ENCODE measurements at regions not wholly inside any gene's neighbourhood (a gene's known extent, or its start where the extent isn't known, plus 50 kb on each side); places are given as distances from the start of the nearest gene placed in this dataset.
"Not testable (repeated sequence)": the region's sequence is repeated elsewhere in the genome, so short reads cannot be mapped to it uniquely, and the experiment has no call there.

DNA sequence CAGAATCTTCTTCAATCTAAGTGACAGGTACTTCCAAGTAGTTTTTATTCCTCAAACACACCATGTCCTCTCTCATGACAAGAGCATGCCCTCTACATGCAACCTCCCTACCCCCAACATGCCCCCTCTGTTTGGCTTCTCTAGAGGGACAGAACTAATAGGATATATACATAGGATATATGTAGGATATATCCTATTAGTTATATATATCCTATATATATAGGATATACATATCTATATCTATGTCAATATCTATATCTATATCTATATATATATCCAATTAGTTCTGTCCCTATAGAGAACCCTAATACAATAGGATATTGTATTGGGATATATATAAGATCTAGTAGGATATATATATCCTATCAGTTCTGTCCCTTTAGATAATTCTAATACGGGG lies 701.9 kb upstream of the MIR17HG start:
- Histone ChIP-seq H3K9me2 (replicated peaks; ENCODE audit: insufficient read depth) (no peaks in the 10 kb centered on the region), H3K4me2 (no peak overlapping the region), H2AFZ (no peak overlapping the region), H4K20me1 (ENCODE audit: insufficient read depth, poor library complexity, severe bottlenecking) (no peaks in the 10 kb centered on the region), H3K36me3 (replicated peaks; ENCODE audit: insufficient read depth, low read depth) (no peaks in the 10 kb centered on the region), H3K79me2 (no peaks in the 10 kb centered on the region), H3K9me3 (ENCODE audit: low read depth) (no peaks in the 10 kb centered on the region), H3K27ac (no peak overlapping the region), H3K4me3 (no peak overlapping the region), H3K27me3 (no peaks in the 10 kb centered on the region), H3K4me1 (ENCODE audit: insufficient read depth) (no peaks in the 10 kb centered on the region)
- 94% methylated on average over 1 of the region's 1 CpG for WGBS (ENCODE audit: low lambda C conversion rate, missing lambda C conversion rate)
- TF ChIP-seq, protein P1, sequence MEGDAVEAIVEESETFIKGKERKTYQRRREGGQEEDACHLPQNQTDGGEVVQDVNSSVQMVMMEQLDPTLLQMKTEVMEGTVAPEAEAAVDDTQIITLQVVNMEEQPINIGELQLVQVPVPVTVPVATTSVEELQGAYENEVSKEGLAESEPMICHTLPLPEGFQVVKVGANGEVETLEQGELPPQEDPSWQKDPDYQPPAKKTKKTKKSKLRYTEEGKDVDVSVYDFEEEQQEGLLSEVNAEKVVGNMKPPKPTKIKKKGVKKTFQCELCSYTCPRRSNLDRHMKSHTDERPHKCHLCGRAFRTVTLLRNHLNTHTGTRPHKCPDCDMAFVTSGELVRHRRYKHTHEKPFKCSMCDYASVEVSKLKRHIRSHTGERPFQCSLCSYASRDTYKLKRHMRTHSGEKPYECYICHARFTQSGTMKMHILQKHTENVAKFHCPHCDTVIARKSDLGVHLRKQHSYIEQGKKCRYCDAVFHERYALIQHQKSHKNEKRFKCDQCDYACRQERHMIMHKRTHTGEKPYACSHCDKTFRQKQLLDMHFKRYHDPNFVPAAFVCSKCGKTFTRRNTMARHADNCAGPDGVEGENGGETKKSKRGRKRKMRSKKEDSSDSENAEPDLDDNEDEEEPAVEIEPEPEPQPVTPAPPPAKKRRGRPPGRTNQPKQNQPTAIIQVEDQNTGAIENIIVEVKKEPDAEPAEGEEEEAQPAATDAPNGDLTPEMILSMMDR (IDR thresholded peaks at IDR 0.05; ENCODE audit: poor library complexity): no peak
- TF ChIP-seq EZH2phosphoT487 (IDR thresholded peaks at IDR 0.05; ENCODE audit: low read depth, severe bottlenecking, unreplicated experiment): no peak
- DNase-seq (ENCODE audit: low spot score): no peak

DNA sequence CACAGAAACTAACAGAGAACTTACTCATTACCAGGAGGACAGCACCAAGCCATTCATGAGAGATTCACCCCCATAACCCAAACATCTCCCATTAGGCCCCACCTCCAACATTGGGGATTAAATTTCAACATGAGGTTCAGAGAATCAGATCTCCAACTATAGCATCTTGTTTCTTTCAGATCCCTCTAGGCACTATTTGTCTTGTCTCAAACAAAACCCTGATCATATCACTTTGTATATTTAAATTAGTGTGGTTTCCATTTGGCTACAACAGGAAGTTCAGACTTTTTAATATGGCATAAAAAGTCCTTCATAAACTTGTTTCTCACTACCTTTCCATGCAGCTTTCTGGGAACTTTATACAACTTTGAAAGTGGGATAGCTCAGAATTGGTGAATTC lies 699.0 kb upstream of the MIR17HG start:
- DNase-seq (ENCODE audit: low spot score): no peak
- Histone ChIP-seq H3K9me2 (replicated peaks; ENCODE audit: insufficient read depth) (no peaks in the 10 kb centered on the region), H2AFZ (no peak overlapping the region), H3K4me3 (no peak overlapping the region), H3K4me1 (ENCODE audit: insufficient read depth) (no peaks in the 10 kb centered on the region), H3K79me2 (no peaks in the 10 kb centered on the region), H3K27me3 (no peaks in the 10 kb centered on the region), H3K9me3 (ENCODE audit: low read depth) (no peaks in the 10 kb centered on the region), H3K27ac (no peak overlapping the region), H3K36me3 (replicated peaks; ENCODE audit: insufficient read depth, low read depth) (no peaks in the 10 kb centered on the region), H3K4me2 (no peak overlapping the region), H4K20me1 (ENCODE audit: insufficient read depth, poor library complexity, severe bottlenecking) (no peaks in the 10 kb centered on the region)
- TF ChIP-seq EZH2 (IDR thresholded peaks at IDR 0.05; ENCODE audit: borderline replicate concordance): no peak
- TF ChIP-seq, protein P1 (IDR thresholded peaks at IDR 0.05; ENCODE audit: poor library complexity): no peak

DNA sequence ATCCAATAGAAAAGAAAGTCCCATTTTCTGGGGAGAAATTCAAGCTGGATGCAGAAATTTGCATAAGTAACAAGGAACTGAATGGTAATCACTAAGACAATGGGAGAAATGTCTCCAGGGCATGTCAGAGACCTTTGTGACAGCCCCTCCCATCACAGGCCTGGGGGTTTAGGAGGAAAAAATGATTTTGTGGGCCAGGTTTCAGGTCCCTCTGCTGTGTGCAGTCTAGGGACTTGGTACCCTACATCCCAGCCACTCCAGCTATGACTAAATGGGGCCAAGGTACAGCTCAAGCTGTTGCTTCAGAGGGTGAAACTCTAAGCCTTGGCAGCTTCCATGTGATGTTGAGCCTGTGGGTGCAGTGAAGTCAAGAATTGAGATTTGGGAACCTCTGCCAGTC lies 695.5 kb upstream of the MIR17HG start:
- no peak overlapping the region for H3K4me2 ChIP-seq
- H3K9me3 ChIP-seq (ENCODE audit: low read depth): no peaks in the 10 kb centered on the region
- H3K9me2 ChIP-seq (replicated peaks; ENCODE audit: insufficient read depth): no peaks in the 10 kb centered on the region
- H3K27ac ChIP-seq: no peak overlapping the region
- H2AFZ ChIP-seq: no peak overlapping the region
- no peaks in the 10 kb centered on the region for H4K20me1 ChIP-seq (ENCODE audit: insufficient read depth, poor library complexity, severe bottlenecking)
- no peaks in the 10 kb centered on the region for H3K27me3 ChIP-seq
- no peak overlapping the region for H3K4me3 ChIP-seq
- TF ChIP-seq EZH2 (IDR thresholded peaks at IDR 0.05; ENCODE audit: borderline replicate concordance) (no peak), EZH2phosphoT487 (IDR thresholded peaks at IDR 0.05; ENCODE audit: low read depth, severe bottlenecking, unreplicated experiment) (no peak)
- TF ChIP-seq, protein P1 (IDR thresholded peaks at IDR 0.05; ENCODE audit: poor library complexity): no peak
- no peak for DNase-seq (ENCODE audit: low spot score)
- no peaks in the 10 kb centered on the region for H3K4me1 ChIP-seq (ENCODE audit: insufficient read depth)
- H3K79me2 ChIP-seq: no peaks in the 10 kb centered on the region
- H3K36me3 ChIP-seq (replicated peaks; ENCODE audit: insufficient read depth, low read depth): no peaks in the 10 kb centered on the region

DNA sequence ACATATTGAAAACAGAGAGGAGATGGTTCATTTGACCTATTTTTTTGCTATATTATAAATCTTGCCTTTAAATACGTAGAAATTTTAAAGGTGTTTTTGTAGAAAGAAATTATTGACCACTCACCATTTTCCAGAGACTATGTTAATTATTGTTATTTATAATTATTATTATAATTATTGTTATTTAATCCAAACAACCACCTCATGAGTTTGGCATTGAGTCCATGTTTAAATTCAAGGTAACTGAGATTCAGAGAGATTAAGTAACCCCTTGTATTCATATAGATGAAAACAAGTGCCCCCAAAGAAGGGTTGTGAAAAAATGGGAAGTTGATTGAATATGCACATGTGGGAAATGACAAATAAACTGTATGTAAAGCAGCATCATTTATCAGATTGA lies 692.5 kb upstream of the MIR17HG start:
- no peaks in the 10 kb centered on the region for H4K20me1 ChIP-seq (ENCODE audit: insufficient read depth, poor library complexity, severe bottlenecking)
- no peaks in the 10 kb centered on the region for H3K4me1 ChIP-seq (ENCODE audit: insufficient read depth)
- no peaks in the 10 kb centered on the region for H3K27me3 ChIP-seq
- H3K9me3 ChIP-seq (ENCODE audit: low read depth): no peaks in the 10 kb centered on the region
- H3K27ac ChIP-seq: no peak overlapping the region
- H2AFZ ChIP-seq: no peak overlapping the region
- no peak for DNase-seq (ENCODE audit: low spot score)
- H3K9me2 ChIP-seq (replicated peaks; ENCODE audit: insufficient read depth): no peaks in the 10 kb centered on the region
- no peak overlapping the region for H3K4me3 ChIP-seq
- TF ChIP-seq, protein P1 (IDR thresholded peaks at IDR 0.05; ENCODE audit: poor library complexity): no peak
- no peak for TF ChIP-seq EZH2 (IDR thresholded peaks at IDR 0.05; ENCODE audit: borderline replicate concordance)
- no peak for TF ChIP-seq EZH2phosphoT487 (IDR thresholded peaks at IDR 0.05; ENCODE audit: low read depth, severe bottlenecking, unreplicated experiment)
- 97% methylated on average over 1 of the region's 1 CpG for WGBS (ENCODE audit: low lambda C conversion rate, missing lambda C conversion rate)
- no peaks in the 10 kb centered on the region for H3K36me3 ChIP-seq (replicated peaks; ENCODE audit: insufficient read depth, low read depth)
- H3K79me2 ChIP-seq: no peaks in the 10 kb centered on the region
- no peak overlapping the region for H3K4me2 ChIP-seq

DNA sequence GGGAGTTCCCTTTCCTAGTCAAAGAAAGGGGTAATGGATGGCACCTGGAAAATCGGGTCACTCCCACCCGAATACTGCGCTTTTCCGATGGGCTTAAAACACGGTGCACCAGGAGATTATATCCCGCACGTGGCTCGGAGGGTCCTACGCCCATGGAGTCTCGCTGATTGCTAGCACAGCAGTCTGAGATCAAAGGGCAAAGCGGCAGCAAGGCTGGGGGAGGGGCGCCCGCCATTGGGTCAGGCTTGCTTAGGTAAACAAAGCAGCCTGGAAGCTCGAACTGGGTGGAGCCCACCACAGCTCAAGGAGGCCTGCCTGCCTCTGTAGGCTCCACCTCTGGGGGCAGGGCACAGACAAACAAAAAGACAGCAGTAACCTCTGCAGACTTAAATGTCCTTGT lies 683.3 kb upstream of the MIR17HG start:
- H3K27ac ChIP-seq; DNase-seq (ENCODE audit: low spot score); H3K36me3 ChIP-seq (replicated peaks; ENCODE audit: insufficient read depth, low read depth); H3K27me3 ChIP-seq; H3K9me3 ChIP-seq (ENCODE audit: low read depth); H3K9me2 ChIP-seq (replicated peaks; ENCODE audit: insufficient read depth); H3K4me2 ChIP-seq; H4K20me1 ChIP-seq (ENCODE audit: insufficient read depth, poor library complexity, severe bottlenecking); H3K79me2 ChIP-seq; H3K4me3 ChIP-seq; H3K4me1 ChIP-seq (ENCODE audit: insufficient read depth); H2AFZ ChIP-seq: not testable (repeated sequence)
- WGBS (ENCODE audit: low lambda C conversion rate, missing lambda C conversion rate): 88% methylated on average over 14 of the region's 14 CpGs
